ENCODE measurements at regions not wholly inside any gene's neighbourhood (a gene's known extent, or its start where the extent isn't known, plus 50 kb on each side); places are given as distances from the start of the nearest gene placed in this dataset.

GRCh38 chr2:4247791-4248190, 544.4 kb downstream of the DCDC2C start:
- no peak for DNase-seq

DNA sequence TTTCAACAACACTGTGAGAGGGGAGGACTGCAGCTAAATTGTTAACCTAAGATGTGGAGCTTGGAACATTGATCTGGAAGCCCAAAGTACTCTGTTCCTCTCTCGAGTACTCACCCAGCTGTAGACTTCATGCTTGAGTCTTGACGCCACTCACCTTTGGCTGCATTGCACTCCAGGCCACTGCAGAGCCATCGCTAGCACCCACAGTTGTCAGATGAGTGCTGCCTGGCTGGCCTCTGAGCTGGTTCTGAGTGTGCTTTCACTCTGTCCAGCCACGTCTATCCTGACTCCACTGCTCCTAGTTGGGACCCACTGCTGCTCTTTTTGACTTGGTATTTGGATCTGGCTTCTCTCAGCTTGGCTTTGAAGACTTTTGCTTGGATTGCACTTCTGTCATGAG, 552.1 kb downstream of the DCDC2C start:
- DNase-seq: no peak

- DNase-seq: no peak
Measured at GRCh38 chr2:4256351-4256750, 553.0 kb downstream of the DCDC2C start.

DNA sequence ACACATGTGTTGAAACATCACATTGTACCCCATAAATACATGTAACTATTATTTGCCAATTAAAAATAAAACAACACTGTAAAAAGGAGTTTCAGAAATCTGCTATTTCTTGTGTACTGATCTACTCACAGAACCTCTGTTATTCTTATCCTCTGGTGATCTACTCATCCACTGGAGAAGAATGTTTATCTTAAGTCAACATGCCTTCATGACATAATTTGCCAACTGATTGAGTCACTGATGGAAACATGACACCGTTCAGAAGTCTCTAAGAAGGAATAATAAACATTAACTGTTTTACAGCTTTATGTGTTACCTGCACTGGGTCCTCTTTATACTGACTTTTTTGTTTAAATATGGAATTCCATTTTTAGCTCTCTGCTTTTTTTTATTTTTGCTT, 555.2 kb downstream of the DCDC2C start:
- no peak for DNase-seq

DNA sequence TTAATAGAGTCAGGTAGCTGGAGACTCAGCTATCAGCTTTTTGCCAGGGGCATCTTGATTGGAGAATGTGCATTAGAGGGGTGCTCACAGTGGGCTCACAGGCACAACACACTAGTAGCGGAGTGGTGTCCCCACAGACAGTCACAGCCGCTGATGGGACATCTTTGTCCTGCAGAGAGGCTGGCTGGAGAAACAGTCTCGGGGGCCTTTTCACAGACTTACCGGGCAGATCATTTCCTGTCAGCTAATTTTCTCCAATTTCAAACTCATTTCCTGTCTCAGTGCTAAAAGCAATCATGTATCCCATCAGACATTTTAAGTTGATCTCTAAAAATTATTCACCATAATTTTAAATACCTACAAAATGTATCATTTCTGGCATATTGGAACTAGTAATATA, 562.6 kb downstream of the DCDC2C start:
- DNase-seq: no peak

DNA sequence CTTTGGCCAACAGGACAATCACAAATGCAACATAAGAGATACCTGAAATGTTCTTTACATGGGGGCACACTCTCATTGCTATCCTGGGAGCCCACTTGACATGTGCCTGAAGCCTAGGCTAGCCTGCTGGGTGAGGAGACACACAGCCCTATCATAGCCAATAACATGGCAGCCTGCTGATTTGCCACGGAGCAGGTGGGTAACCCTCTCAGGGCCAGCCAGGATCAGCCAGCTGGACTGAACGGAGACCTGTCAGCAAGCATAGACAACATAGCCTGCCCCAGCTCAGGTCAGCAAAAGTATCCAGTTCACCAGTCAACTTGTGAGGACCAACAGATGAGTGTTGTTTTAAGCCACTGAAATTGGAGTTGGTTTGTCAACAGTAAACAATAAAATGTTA, 566.5 kb downstream of the DCDC2C start:
- no peak for DNase-seq

GRCh38 chr2:4272261-4272858, 569.0 kb downstream of the DCDC2C start:
- DNase-seq: no peak

- no peak for DNase-seq
Measured at GRCh38 chr2:4278392-4278791, 575.0 kb downstream of the DCDC2C start.

GRCh38 chr2:4279431-4279830, 576.1 kb downstream of the DCDC2C start:
- DNase-seq: no peak

- DNase-seq: no peak
Measured at GRCh38 chr2:4291430-4291829, 588.1 kb downstream of the DCDC2C start.

- DNase-seq: no peak
Measured at GRCh38 chr2:4295680-4296079, 592.3 kb downstream of the DCDC2C start.

GRCh38 chr2:4300616-4301015, 597.2 kb downstream of the DCDC2C start:
- DNase-seq: no peak

DNA sequence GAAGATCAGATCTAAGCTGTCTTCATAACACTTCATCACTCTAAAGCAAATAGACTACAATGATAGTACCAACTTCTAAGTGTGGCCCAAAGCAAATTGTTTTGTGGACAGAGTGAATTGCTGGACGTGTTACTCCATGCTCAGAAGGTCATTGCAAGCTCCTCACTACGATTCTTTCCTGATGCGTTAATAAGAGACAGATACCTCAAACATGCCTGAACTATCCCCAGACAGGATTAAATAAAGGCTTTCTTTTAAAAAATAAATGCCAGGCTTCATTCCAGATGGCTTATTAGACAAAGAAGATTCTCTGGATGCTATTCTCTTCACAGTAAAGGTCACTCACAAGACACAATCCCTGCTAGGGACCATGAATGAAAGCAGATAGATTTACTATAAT, 621.2 kb downstream of the DCDC2C start:
- no peak for DNase-seq

GRCh38 chr2:4336864-4337263, 633.5 kb downstream of the DCDC2C start:
- no peak for DNase-seq

GRCh38 chr2:4338345-4338744, 635.0 kb downstream of the DCDC2C start:
- no peak for DNase-seq

DNA sequence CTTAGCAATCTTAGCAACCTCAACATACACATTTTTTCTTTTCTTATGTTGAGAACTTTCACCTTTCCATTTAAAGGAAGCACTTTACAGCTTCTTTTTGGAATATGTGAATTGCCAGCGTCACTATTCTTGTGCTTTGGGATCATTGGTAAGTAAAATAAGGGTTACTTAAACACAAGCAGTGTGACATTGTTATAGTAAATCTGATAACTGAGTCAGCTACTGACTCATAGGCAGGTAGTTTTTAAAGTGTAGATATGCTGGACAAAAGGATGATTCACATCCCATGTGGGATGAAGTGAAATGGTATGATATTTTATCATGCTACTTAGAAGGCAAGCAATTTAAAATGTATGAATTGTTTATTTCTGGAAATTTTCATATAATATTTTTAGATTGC, 637.2 kb downstream of the DCDC2C start:
- no peak for DNase-seq

DNA sequence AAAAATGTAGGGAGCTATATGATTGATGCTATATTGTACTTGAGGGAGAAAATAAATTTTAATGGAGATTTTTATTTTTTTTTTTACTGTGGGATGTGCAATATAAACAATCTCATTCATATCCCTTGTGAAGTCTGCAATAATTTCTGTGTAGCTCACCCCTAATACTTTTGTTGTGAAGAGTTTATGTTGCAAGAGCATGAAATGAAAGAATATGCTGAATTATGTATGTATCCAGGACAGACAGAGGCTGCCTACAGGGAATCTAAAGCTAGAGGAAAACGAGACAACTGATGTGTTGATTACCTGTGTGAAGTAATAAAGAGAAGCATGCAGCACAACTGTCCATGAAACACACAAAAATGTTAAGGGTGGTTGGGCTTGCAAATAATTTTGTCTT, 643.3 kb downstream of the DCDC2C start:
- no peak for DNase-seq

DNA sequence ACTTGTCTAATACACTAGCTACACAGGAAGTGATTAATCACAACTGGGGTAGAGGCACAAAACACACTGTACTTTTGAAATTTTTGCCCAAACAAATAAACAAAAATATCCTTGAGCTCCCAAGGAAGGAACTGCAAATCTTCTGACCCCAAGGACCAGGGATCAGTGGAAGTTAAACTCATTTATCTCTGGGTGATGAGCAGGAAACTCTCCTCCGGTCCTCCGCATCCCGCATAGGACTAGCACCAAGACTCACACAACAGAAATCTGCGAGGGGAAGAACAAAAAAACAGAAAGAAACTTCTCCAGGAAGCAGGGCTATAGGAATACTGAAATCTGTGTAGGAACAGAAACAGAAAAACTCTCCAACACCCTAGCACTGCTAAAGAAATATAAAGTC, 650.3 kb downstream of the DCDC2C start:
- no peak for DNase-seq

GRCh38 chr2:4354164-4354563, 650.8 kb downstream of the DCDC2C start:
- no peak for DNase-seq

- DNase-seq: no peak
Measured at GRCh38 chr2:4354678-4355077, 651.3 kb downstream of the DCDC2C start.

- DNase-seq: no peak
Measured at GRCh38 chr2:4356109-4356508, 652.7 kb downstream of the DCDC2C start.

DNA sequence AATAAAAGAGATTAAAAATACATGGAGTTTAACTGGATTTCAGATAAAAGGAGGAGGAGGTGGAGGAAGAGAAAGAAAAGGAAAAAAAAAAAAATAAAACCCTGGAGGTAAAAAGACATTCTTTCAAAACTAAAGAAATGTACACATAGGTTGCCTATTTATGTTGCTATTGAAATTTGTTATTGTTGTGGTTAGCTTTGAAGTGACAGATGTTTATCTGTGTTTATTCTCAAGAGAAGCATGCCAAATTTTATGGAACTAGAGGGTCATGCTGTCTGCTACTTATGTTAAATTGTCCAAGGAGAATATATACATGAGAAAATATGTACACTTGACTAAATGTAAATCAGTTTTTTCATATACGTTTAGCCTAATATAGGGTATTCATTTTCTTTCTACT, 653.2 kb downstream of the DCDC2C start:
- DNase-seq: no peak

DNA sequence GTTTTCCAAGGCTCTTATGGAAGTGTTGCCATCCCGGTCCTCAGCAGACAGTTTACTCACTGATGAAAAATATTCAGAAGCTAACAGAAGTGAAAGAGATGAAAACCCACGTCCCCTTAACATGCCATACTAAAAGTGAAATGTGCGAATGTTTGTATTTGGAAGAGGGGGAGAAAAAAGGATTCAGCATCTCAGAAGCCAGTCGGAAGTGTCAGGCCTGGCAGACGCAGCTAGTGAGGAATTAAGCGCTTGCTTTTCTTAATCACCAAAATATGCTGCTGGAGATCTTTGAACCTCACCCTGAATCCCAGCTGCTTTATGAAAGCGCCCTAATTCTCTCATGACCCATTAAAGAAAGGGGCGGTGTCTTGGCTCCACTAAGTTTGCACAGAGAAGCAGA, 653.7 kb downstream of the DCDC2C start:
- peak; percentile 3 to 44 (median 15) for DNase-seq

GRCh38 chr2:4358837-4359236, 655.5 kb downstream of the DCDC2C start:
- no peak for DNase-seq

DNA sequence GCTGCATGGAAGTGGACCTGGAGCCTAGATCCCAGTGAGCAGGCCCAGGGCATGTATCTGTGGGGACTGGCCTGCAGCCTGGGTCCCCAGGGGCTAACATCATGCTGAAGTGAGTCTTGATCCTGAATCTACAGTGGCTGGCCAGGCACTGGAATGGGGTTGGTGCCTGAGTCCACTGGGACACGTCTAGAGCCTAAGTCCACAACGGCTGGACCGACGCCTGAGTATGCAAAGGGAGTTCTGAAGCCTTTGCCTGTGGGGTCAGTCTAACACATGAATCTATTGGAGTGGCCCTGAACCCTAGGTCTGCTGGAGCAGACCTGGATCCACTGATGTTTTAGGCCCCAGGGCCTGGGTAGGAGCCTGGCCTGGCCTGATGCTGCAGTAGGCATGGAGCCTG, 665.5 kb downstream of the DCDC2C start:
- no peak for DNase-seq
